HG02973 (cell line): ENCODE measurements at regions not wholly inside any gene's neighbourhood (a gene's known extent, or its start where the extent isn't known, plus 50 kb on each side); places are given as distances from the start of the nearest gene placed in this dataset.

Experiments used
- ATAC-seq: cut with Tn5 transposase; IDR thresholded peaks from one replicate; pipeline ENCODE4 v1.9.1; 2021; ENCODE audit warnings: moderate library complexity; ENCODE audit not compliant: unreplicated experiment

GRCh38 chr11:92850296-92850826, 119.1 kb upstream of the MTNR1B start:
- no peak for ATAC-seq

GRCh38 chr11:92852229-92852628, 117.2 kb upstream of the MTNR1B start:
- no peak for ATAC-seq

GRCh38 chr11:92852946-92853345, 116.5 kb upstream of the MTNR1B start:
- no peak for ATAC-seq

GRCh38 chr11:92854162-92854561, 115.3 kb upstream of the MTNR1B start:
- ATAC-seq: no peak

- no peak for ATAC-seq
These were observed 114.5 kb upstream of the MTNR1B start for GRCh38 chr11:92854952-92855351.

- no peak for ATAC-seq
These were observed 113.6 kb upstream of the MTNR1B start for GRCh38 chr11:92855607-92856405.

GRCh38 chr11:92857407-92857806, 112.0 kb upstream of the MTNR1B start:
- no peak for ATAC-seq

- no peak for ATAC-seq
These were observed 110.2 kb upstream of the MTNR1B start for GRCh38 chr11:92859156-92859690.

- no peak for ATAC-seq
These were observed 107.8 kb upstream of the MTNR1B start for GRCh38 chr11:92861634-92862033.

GRCh38 chr11:92865352-92865751, 104.1 kb upstream of the MTNR1B start:
- no peak for ATAC-seq

GRCh38 chr11:92866679-92867282, 102.7 kb upstream of the MTNR1B start:
- ATAC-seq: no peak

GRCh38 chr11:92867913-92868619, 101.4 kb upstream of the MTNR1B start:
- ATAC-seq: no peak

- ATAC-seq: no peak
These were observed 99.7 kb upstream of the MTNR1B start for GRCh38 chr11:92869716-92870115.

- no peak for ATAC-seq
These were observed 99.1 kb upstream of the MTNR1B start for GRCh38 chr11:92870196-92870832.

GRCh38 chr11:92873551-92873950, 95.9 kb upstream of the MTNR1B start:
- ATAC-seq: no peak

- no peak for ATAC-seq
These were observed 94.0 kb upstream of the MTNR1B start for GRCh38 chr11:92875473-92875872.

GRCh38 chr11:92879086-92879485, 90.4 kb upstream of the MTNR1B start:
- no peak for ATAC-seq

- ATAC-seq: no peak
These were observed 89.1 kb upstream of the MTNR1B start for GRCh38 chr11:92880381-92880780.

GRCh38 chr11:92881940-92882450, 87.5 kb upstream of the MTNR1B start:
- no peak for ATAC-seq

GRCh38 chr11:92882828-92883611, 86.4 kb upstream of the MTNR1B start:
- ATAC-seq: no peak
